HEK293 (cell line): ENCODE measurements at regions not wholly inside any gene's neighbourhood (a gene's known extent, or its start where the extent isn't known, plus 50 kb on each side); places are given as distances from the start of the nearest gene placed in this dataset.

Experiments
- ZNF175 ChIP-seq: fragments of 450-650 bp; formaldehyde crosslinking; IDR thresholded peaks from 2 replicates; pipeline ENCODE4 v1.5.1; 2016; ENCODE audit warnings: missing biosample characterization, missing genetic modification characterization
- ZNF791 ChIP-seq: fragments of 450-650 bp; formaldehyde crosslinking; IDR thresholded peaks from 2 replicates; pipeline ENCODE4 v1.5.1; 2016; ENCODE audit warnings: missing biosample characterization, missing genetic modification characterization
- TF ChIP-seq, protein P1 (sequence below): fragments of 450-650 bp; formaldehyde crosslinking; optimal IDR thresholded peaks from 2 replicates; pipeline ENCODE3; 2016; ENCODE audit warnings: missing biosample characterization, mild to moderate bottlenecking, missing genetic modification characterization

DNA sequence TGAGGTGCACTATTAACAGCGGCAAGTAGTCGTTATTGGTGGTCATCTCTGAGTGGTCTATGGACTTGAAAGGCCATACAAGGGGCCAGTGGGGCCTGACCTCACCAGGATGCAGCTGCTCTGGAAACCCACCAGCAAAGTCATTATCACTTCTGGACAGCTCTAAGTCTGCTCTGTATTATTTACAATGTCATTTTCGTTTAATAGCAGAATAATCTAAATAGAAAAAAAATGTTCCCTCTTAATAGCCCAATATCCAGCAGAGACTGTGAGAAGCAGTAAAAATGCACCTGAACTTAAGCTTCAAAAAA is 85.0 kb upstream of the EED start:
- no peak for TF ChIP-seq ZNF175
- TF ChIP-seq, protein P1, sequence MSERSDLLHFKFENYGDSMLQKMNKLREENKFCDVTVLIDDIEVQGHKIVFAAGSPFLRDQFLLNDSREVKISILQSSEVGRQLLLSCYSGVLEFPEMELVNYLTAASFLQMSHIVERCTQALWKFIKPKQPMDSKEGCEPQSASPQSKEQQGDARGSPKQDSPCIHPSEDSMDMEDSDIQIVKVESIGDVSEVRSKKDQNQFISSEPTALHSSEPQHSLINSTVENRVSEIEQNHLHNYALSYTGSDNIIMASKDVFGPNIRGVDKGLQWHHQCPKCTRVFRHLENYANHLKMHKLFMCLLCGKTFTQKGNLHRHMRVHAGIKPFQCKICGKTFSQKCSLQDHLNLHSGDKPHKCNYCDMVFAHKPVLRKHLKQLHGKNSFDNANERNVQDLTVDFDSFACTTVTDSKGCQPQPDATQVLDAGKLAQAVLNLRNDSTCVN (tag by site-specific recombination): no peak
- TF ChIP-seq ZNF791 (tag by site-specific recombination): no peak
